ENCODE measurements at regions not wholly inside any gene's neighbourhood (a gene's known extent, or its start where the extent isn't known, plus 50 kb on each side); places are given as distances from the start of the nearest gene placed in this dataset.

DNA sequence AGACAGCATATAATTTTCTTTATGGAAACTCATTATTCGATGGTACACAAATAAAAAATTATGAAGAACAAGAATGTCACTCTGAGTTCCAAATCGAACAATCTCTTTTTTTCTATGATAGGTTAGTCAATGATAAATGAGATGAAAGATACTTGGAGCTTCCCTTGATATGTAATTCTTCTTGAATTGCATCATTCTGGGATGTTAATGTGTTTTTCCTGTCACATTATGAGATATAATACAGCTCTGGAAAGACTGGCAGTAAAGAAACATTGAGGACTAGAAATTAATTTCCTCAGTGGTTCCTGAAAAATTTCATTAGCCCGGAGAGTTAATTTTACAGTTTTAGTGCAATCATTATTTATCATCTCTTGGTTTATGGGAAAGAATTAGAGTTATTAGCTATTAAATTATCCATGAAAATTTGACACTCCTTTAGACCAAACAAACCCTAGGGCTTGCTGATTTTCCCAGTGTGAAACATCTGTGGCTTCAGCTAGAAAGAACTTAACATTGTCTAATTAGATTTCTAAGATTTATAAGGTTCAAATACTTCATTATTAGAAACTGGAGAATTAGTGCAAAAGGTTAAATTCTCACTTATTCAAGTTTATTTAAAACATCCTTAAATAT is 1546.6 kb upstream of the TENM3 start:
- WGBS (ENCODE audit: low lambda C conversion rate) = under 1% methylated on average over 3 of the region's 3 CpGs

DNA sequence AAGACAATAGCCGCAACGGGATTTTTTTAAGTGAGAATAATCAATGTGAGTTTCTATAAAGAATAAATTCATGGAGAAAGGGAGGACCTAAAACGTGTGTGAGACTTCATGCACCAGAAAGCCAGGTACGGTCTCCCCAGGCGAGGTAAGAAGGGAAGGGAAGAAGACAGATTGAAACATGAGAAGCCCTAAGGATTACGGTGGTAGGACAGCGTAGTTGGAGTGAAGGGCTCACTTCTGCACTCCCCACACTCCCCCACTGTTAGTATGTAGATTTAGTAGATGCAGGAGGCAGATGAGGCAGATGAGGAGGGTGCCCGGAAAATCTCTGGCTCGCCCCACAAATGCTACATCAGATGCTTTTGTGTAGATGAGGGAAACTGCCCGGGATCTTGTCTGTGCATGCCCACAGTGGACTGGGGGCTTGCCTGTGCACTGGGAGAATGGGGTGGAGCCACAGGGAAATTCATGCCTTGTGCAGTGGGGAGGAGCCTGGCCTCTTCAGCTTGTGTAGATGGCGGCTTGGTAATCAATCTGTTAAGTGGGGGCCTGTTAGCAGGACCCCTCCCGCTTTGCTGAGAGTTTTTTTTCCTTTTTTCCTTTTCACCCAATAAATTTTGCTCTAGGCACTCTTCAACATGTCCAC is 1544.5 kb upstream of the TENM3 start:
- no peaks in the 10 kb centered on the region for H3K36me3 ChIP-seq (replicated peaks in 1 of 2; ENCODE audit: control insufficient read depth in 1 of 2, insufficient read depth in 2 of 2, low read length in 2 of 2)
- H3K27me3 ChIP-seq (ENCODE audit: control insufficient read depth in 1 of 2, insufficient read depth in 2 of 2, low read length in 2 of 2) = no peaks in the 10 kb centered on the region
- FAIRE-seq = no peak
- no peaks in the 10 kb centered on the region for H3K4me1 ChIP-seq (ENCODE audit: insufficient read depth, low read length)
- in situ Hi-C loops (cut with HindIII; ENCODE audit: extremely low pct_ligation_motif_present, low pct_unique_long_range_greater_than_20kb) (no loop called here), intact Hi-C loops (cut with micrococcal nuclease; ENCODE audit: unreplicated experiment) (no loop called here)
- no peak for DNase-seq (ENCODE audit: low spot score)
- no peak for ATAC-seq
- H3K79me2 ChIP-seq (ENCODE audit: insufficient read depth, low read length) = no peaks in the 10 kb centered on the region
- BruUV-seq (replicated peaks) = no TSS peak
- ChIA-PET CTCF (ENCODE audit: low intra/inter-chr PET ratio, low total read pairs) (no interaction called here), POLR2A (no interaction called here)
- H3K9ac ChIP-seq (ENCODE audit: insufficient read depth, low read depth, low read length) = no peak overlapping the region
- H4K20me1 ChIP-seq (ENCODE audit: insufficient read depth, low read length) = no peaks in the 10 kb centered on the region
- no peak overlapping the region for H3K4me2 ChIP-seq (ENCODE audit: low read depth, low read length)
- WGBS (ENCODE audit: low lambda C conversion rate) = 52% methylated on average over 12 of the region's 12 CpGs
- no peak overlapping the region for H3K27ac ChIP-seq (ENCODE audit: extremely low read length, insufficient read depth, low read length)
- no peak overlapping the region for H3K4me3 ChIP-seq (replicated peaks in 1 of 3; ENCODE audit: insufficient read depth in 1 of 3, low read depth in 2 of 3, low read length in 3 of 3)
- no peak overlapping the region for H2AFZ ChIP-seq (ENCODE audit: low read length)
- peaks cover 12% of the 10 kb centered on the region for H3K9me3 ChIP-seq (ENCODE audit: low read length)
- TF ChIP-seq FLYWCH1 (CRISPR knock-in tag; IDR thresholded peaks at IDR 0.05) (no peak), RORA (CRISPR knock-in tag; IDR thresholded peaks at IDR 0.05) (no peak), DNMT1 (CRISPR knock-in tag; IDR thresholded peaks at IDR 0.05) (no peak), ARID2 (CRISPR knock-in tag; IDR thresholded peaks at IDR 0.05; ENCODE audit: borderline replicate concordance) (no peak), ZNF652 (CRISPR knock-in tag; IDR thresholded peaks at IDR 0.05; ENCODE audit: borderline replicate concordance, low read depth) (no peak), ZNF598 (CRISPR knock-in tag; IDR thresholded peaks at IDR 0.05; ENCODE audit: borderline replicate concordance) (no peak), JDP2 (CRISPR knock-in tag; IDR thresholded peaks at IDR 0.05; ENCODE audit: borderline replicate concordance) (no peak), HOXA9 (CRISPR knock-in tag; IDR thresholded peaks at IDR 0.05; ENCODE audit: borderline replicate concordance) (no peak), ZNF709 (CRISPR knock-in tag; IDR thresholded peaks at IDR 0.05) (no peak)
- TF ChIP-seq, protein P1, sequence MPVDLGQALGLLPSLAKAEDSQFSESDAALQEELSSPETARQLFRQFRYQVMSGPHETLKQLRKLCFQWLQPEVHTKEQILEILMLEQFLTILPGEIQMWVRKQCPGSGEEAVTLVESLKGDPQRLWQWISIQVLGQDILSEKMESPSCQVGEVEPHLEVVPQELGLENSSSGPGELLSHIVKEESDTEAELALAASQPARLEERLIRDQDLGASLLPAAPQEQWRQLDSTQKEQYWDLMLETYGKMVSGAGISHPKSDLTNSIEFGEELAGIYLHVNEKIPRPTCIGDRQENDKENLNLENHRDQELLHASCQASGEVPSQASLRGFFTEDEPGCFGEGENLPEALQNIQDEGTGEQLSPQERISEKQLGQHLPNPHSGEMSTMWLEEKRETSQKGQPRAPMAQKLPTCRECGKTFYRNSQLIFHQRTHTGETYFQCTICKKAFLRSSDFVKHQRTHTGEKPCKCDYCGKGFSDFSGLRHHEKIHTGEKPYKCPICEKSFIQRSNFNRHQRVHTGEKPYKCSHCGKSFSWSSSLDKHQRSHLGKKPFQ (CRISPR knock-in tag; IDR thresholded peaks at IDR 0.05; ENCODE audit: insufficient replicate concordance) = no peak
- TF ChIP-seq, protein P2, sequence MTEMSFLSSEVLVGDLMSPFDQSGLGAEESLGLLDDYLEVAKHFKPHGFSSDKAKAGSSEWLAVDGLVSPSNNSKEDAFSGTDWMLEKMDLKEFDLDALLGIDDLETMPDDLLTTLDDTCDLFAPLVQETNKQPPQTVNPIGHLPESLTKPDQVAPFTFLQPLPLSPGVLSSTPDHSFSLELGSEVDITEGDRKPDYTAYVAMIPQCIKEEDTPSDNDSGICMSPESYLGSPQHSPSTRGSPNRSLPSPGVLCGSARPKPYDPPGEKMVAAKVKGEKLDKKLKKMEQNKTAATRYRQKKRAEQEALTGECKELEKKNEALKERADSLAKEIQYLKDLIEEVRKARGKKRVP (CRISPR knock-in tag; IDR thresholded peaks at IDR 0.05) = no peak

More for the DNA sequence above, 1546.6 kb upstream of the TENM3 start:
- FAIRE-seq = no peak
- TF ChIP-seq, protein P3, sequence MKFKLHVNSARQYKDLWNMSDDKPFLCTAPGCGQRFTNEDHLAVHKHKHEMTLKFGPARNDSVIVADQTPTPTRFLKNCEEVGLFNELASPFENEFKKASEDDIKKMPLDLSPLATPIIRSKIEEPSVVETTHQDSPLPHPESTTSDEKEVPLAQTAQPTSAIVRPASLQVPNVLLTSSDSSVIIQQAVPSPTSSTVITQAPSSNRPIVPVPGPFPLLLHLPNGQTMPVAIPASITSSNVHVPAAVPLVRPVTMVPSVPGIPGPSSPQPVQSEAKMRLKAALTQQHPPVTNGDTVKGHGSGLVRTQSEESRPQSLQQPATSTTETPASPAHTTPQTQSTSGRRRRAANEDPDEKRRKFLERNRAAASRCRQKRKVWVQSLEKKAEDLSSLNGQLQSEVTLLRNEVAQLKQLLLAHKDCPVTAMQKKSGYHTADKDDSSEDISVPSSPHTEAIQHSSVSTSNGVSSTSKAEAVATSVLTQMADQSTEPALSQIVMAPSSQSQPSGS (CRISPR knock-in tag; IDR thresholded peaks at IDR 0.05) = no peak
- TF ChIP-seq NONO (IDR thresholded peaks at IDR 0.05) (no peak), NONO (CRISPR knock-in tag; conservative IDR thresholded peaks at IDR 0.05) (no peak), SRSF9 (IDR thresholded peaks at IDR 0.05; ENCODE audit: borderline replicate concordance, insufficient read depth, low read depth, low read length, poor library complexity, severe bottlenecking) (no peak), KAT8 (CRISPR knock-in tag; IDR thresholded peaks at IDR 0.05) (no peak), SAP130 (CRISPR knock-in tag; IDR thresholded peaks at IDR 0.05; ENCODE audit: low read depth) (no peak)
- DNase-seq (ENCODE audit: low spot score) = no peak
- intact Hi-C loops (cut with micrococcal nuclease; ENCODE audit: unreplicated experiment) = no loop called here
- Histone ChIP-seq H2AFZ (ENCODE audit: low read length) (no peak overlapping the region), H3K27me3 (ENCODE audit: control insufficient read depth in 1 of 2, insufficient read depth in 2 of 2, low read length in 2 of 2) (no peaks in the 10 kb centered on the region), H3K4me3 (replicated peaks in 1 of 3; ENCODE audit: insufficient read depth in 1 of 3, low read depth in 2 of 3, low read length in 3 of 3) (no peak overlapping the region), H3K4me1 (ENCODE audit: insufficient read depth, low read length) (no peaks in the 10 kb centered on the region), H3K4me2 (ENCODE audit: low read depth, low read length) (no peak overlapping the region), H3K9ac (ENCODE audit: insufficient read depth, low read depth, low read length) (no peak overlapping the region), H3K36me3 (replicated peaks in 1 of 2; ENCODE audit: control insufficient read depth in 1 of 2, insufficient read depth in 2 of 2, low read length in 2 of 2) (no peaks in the 10 kb centered on the region), H3K9me3 (ENCODE audit: low read length) (peaks cover 19% of the 10 kb centered on the region), H4K20me1 (ENCODE audit: insufficient read depth, low read length) (no peaks in the 10 kb centered on the region), H3K79me2 (ENCODE audit: insufficient read depth, low read length) (no peaks in the 10 kb centered on the region), H3K27ac (ENCODE audit: extremely low read length, insufficient read depth, low read length) (no peak overlapping the region)
- BruUV-seq (replicated peaks) = no TSS peak
- no peak for ATAC-seq
- in situ Hi-C loops (cut with HindIII; ENCODE audit: extremely low pct_ligation_motif_present, low pct_unique_long_range_greater_than_20kb) = no loop called here
- CTCF ChIA-PET (ENCODE audit: low intra/inter-chr PET ratio, low total read pairs) = no interaction called here
- POLR2A ChIA-PET = no interaction called here

Data from HepG2 (cell line).